Nephron progenitor cell (in vitro differentiated cells): ENCODE measurements at regions not wholly inside any gene's neighbourhood (a gene's known extent, or its start where the extent isn't known, plus 50 kb on each side); places are given as distances from the start of the nearest gene placed in this dataset.

Experiments
- DNase-seq: peaks from one replicate; pipeline ENCODE4 v3.0.0; 2021
- H3K27ac Mint-ChIP-seq: 2 replicates; pipeline ENCODE4 v1.8.0; 2021; ENCODE audit warnings: mild to moderate bottlenecking, moderate library complexity, mixed read lengths
- H3K27me3 Mint-ChIP-seq: 2 replicates; pipeline ENCODE4 v1.8.0; 2021; ENCODE audit warnings: mild to moderate bottlenecking, low read depth, mixed read lengths; ENCODE audit not compliant: poor library complexity
- H3K36me3 Mint-ChIP-seq: 2 replicates; pipeline ENCODE4 v1.8.0; 2021; ENCODE audit warnings: low read depth, mixed read lengths
- H3K4me1 Mint-ChIP-seq: 2 replicates; pipeline ENCODE4 v1.8.0; 2021; ENCODE audit warnings: mixed read lengths
- H3K4me3 Mint-ChIP-seq: 2 replicates; pipeline ENCODE4 v1.8.0; 2021; ENCODE audit warnings: mild to moderate bottlenecking, moderate library complexity, mixed read lengths
- H3K9me3 Mint-ChIP-seq: 2 replicates; pipeline ENCODE4 v1.8.0; 2021; ENCODE audit warnings: mild to moderate bottlenecking, moderate library complexity, mixed read lengths
- TF ChIP-seq, protein P1 (sequence below): fragments of 200-600 bp; sonication (generic); IDR thresholded peaks from 2 replicates; pipeline ENCODE4 v1.5.0; 2021; ENCODE audit warnings: antibody characterized with exemption

DNA sequence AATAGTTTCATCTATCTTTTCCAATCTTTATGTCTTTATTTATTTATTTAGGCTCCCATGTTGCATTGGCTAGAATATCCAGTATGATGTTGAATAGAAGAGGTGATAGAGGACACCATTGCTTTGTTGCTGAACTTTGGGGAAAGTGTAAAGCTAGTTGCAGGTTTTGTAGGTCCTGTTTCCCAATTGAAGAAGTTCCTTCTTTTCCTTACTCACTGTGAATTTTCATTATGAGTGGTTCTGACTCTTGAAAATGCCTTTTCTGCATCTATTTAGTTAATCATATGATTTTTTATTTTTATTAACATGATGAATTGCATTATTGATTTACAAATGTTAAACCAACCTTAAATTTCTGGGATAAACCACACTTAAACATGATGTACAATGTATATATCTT, 58.9 kb upstream of the NR3C1 start:
- DNase-seq, result no peak
- TF ChIP-seq, protein P1, sequence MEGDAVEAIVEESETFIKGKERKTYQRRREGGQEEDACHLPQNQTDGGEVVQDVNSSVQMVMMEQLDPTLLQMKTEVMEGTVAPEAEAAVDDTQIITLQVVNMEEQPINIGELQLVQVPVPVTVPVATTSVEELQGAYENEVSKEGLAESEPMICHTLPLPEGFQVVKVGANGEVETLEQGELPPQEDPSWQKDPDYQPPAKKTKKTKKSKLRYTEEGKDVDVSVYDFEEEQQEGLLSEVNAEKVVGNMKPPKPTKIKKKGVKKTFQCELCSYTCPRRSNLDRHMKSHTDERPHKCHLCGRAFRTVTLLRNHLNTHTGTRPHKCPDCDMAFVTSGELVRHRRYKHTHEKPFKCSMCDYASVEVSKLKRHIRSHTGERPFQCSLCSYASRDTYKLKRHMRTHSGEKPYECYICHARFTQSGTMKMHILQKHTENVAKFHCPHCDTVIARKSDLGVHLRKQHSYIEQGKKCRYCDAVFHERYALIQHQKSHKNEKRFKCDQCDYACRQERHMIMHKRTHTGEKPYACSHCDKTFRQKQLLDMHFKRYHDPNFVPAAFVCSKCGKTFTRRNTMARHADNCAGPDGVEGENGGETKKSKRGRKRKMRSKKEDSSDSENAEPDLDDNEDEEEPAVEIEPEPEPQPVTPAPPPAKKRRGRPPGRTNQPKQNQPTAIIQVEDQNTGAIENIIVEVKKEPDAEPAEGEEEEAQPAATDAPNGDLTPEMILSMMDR, result no peak
- H3K4me1 Mint-ChIP-seq, result peaks cover 3% of the 10 kb centered on the region
- H3K36me3 Mint-ChIP-seq, result no peaks in the 10 kb centered on the region
- H3K9me3 Mint-ChIP-seq, result peaks cover 5% of the 10 kb centered on the region
- no peak overlapping the region for H3K4me3 Mint-ChIP-seq
- no peaks in the 10 kb centered on the region for H3K27me3 Mint-ChIP-seq
- H3K27ac Mint-ChIP-seq, result no peak overlapping the region

DNA sequence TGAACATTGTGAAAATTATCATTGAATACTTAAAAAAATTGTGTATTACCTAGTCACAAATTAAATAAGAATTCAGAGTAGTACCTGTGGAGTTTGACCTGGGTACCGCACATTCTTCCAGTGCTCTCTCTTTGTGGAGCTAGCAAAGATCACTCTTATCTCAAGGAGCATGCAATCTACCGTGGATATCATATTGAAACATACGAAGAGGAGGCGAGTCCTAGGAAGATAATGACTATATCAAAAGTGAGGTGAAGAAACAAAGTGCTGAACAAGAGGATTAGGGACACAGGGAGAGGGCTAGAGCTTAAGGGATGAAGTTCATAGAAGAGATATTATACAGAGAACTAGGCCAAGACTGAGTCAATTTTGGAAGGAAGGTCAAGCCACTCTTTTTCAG, 55.9 kb upstream of the NR3C1 start:
- H3K9me3 Mint-ChIP-seq, result no peaks in the 10 kb centered on the region
- H3K4me3 Mint-ChIP-seq, result no peak overlapping the region
- H3K4me1 Mint-ChIP-seq, result peaks cover 8% of the 10 kb centered on the region
- TF ChIP-seq, protein P1, result no peak
- no peak for DNase-seq
- no peaks in the 10 kb centered on the region for H3K36me3 Mint-ChIP-seq
- H3K27me3 Mint-ChIP-seq, result no peaks in the 10 kb centered on the region
- H3K27ac Mint-ChIP-seq, result no peak overlapping the region

DNA sequence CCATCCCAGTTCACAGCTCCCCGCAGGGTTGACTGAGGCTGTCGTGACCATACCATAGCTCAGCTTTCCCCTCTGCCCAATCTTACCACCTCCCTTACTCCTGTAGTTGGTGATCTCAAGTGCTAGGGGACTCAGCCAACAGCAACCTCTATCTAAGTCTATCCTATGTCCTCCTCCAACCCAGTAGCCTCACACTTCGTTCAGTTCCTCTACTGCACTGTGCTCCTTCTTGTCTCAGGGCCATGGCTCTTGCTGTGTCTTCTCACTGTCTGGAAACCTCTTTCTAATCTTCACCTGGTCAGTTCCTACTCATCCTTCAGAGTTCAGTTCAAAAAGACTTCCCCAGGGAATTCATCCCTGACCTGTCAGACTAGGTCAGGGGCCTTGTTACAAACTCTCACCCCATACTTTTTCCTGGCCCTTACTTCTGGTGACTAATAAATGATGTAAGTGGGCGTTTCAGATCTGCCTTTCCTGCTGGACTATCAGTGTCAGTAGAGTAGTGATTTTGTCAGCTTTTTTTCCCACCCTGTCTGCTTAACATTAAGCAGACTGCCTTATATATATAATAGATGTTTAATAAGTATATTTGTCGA, 53.6 kb upstream of the NR3C1 start:
- DNase-seq, result no peak
- Mint-ChIP-seq H3K9me3 (no peaks in the 10 kb centered on the region), H3K36me3 (no peaks in the 10 kb centered on the region), H3K4me3 (no peak overlapping the region), H3K27me3 (peaks cover 5% of the 10 kb centered on the region), H3K27ac (peak overlapping the region; percentile 14), H3K4me1 (peaks cover 8% of the 10 kb centered on the region)
- TF ChIP-seq, protein P1, result no peak

DNA sequence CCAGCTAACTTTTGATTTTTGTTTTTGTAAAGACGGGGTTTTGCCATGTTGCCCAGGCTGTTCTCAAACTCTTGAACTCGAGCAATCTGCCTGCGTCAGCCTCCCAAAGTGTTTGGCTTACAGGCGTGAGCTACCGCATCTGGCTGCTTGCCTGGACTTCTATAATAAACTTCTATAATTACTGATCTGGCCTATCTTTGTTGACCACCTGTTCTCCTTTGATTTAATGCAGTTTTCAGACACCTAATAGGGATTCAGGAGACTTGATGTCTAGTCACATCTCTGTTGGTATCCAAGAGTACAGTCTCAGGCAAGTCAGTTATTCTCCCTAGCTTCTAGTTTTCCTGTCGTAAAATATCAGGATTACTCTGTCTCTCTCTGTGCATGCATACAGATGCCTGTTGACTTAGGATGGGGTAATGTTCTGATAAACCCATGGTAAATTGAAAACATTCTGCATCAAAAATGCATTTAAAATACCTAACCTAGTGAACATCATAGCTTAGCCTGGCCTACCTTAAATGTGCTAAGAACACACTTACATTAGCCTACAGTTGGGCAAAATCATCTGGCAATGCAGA, 51.5 kb upstream of the NR3C1 start:
- no peak for DNase-seq
- Mint-ChIP-seq H3K27ac (no peak overlapping the region), H3K36me3 (no peaks in the 10 kb centered on the region), H3K4me3 (no peak overlapping the region), H3K4me1 (peaks cover 8% of the 10 kb centered on the region), H3K9me3 (no peaks in the 10 kb centered on the region), H3K27me3 (peaks cover 5% of the 10 kb centered on the region)
- TF ChIP-seq, protein P1, result no peak

DNA sequence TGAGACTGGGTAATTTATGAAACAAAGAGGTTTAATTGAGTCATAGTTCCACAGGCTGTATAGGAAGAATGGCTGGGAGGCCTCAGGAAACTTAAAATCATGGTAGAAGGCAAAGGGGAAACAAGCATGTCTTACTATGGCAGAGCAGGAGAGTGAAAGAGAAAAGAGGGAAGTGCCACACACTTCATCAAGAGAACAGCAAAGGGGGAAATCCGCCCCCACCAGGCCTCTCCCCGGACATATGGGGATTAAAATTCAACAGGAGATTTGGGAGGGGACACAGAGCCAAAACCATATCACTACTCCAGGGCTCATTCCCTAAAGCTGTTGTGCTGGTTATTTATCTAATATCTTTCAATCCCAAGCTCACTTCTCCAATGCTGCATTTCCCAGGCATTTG, 50.2 kb upstream of the NR3C1 start:
- no peaks in the 10 kb centered on the region for H3K36me3 Mint-ChIP-seq
- peaks cover 5% of the 10 kb centered on the region for H3K27me3 Mint-ChIP-seq
- no peak overlapping the region for H3K4me3 Mint-ChIP-seq
- H3K27ac Mint-ChIP-seq, result no peak overlapping the region
- H3K4me1 Mint-ChIP-seq, result peaks cover 8% of the 10 kb centered on the region
- no peaks in the 10 kb centered on the region for H3K9me3 Mint-ChIP-seq
- no peak for DNase-seq
- TF ChIP-seq, protein P1, result no peak
